OCI-LY3 (cell line): ENCODE measurements at regions not wholly inside any gene's neighbourhood (a gene's known extent, or its start where the extent isn't known, plus 50 kb on each side); places are given as distances from the start of the nearest gene placed in this dataset.

Experiments used
- EZH2phosphoT487 ChIP-seq: fragments of 200-600 bp; shearing (Covaris generic); IDR thresholded peaks from 2 replicates; pipeline ENCODE4 v1.6.1; 2018; ENCODE audit warnings: antibody characterized with exemption, mixed run types, low read depth
- TF ChIP-seq, protein P1 (sequence below): fragments of 200-600, 300-600 bp; sonication (generic); IDR thresholded peaks from 2 replicates; pipeline ENCODE4 v1.5.1; 2014; ENCODE audit warnings: antibody characterized with exemption, low read length, low read depth

GRCh38 chrX:100207331-100208024, 202.6 kb downstream of the PCDH19 start:
- TF ChIP-seq, protein P1, sequence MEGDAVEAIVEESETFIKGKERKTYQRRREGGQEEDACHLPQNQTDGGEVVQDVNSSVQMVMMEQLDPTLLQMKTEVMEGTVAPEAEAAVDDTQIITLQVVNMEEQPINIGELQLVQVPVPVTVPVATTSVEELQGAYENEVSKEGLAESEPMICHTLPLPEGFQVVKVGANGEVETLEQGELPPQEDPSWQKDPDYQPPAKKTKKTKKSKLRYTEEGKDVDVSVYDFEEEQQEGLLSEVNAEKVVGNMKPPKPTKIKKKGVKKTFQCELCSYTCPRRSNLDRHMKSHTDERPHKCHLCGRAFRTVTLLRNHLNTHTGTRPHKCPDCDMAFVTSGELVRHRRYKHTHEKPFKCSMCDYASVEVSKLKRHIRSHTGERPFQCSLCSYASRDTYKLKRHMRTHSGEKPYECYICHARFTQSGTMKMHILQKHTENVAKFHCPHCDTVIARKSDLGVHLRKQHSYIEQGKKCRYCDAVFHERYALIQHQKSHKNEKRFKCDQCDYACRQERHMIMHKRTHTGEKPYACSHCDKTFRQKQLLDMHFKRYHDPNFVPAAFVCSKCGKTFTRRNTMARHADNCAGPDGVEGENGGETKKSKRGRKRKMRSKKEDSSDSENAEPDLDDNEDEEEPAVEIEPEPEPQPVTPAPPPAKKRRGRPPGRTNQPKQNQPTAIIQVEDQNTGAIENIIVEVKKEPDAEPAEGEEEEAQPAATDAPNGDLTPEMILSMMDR, result no peak
- TF ChIP-seq EZH2phosphoT487, result no peak
